H1 (cell line): ENCODE measurements at regions not wholly inside any gene's neighbourhood (a gene's known extent, or its start where the extent isn't known, plus 50 kb on each side); places are given as distances from the start of the nearest gene placed in this dataset.

Experiments used
- CTCF ChIA-PET: fragments of 300-600 bp; sonication (Branson Sonifier 250); formaldehyde crosslinking; loops from one replicate; lab custom pipeline; 2021; ENCODE audit not compliant: partially characterized antibody; lab: Charles Lee
- POLR2A ChIA-PET: fragments of 300-600 bp; sonication (Branson Sonifier 250); formaldehyde crosslinking; loops from one replicate; lab custom pipeline; 2021; ENCODE audit warnings: inconsistent platforms; ENCODE audit not compliant: partially characterized antibody; lab: Charles Lee
- DNase-seq, 2 experiments: peaks; one replicate each; pipeline versions ENCODE4 v3.0.0 to v3.0.0-alpha.2; 2010 to 2022; ENCODE audit warnings: low spot score in 2 of 2, low read depth in 1 of 2, mixed read lengths in 1 of 2
- FAIRE-seq: peaks from 2 replicates; lab custom pipeline; 2011; peaks lifted over from hg19 to GRCh38; lab: Jason Lieb, UNC
- H2AFZ ChIP-seq: 2 replicates; pipeline ENCODE4 v1.8.1; 2012; ENCODE audit warnings: low read length, inconsistent platforms
- H2AK5ac ChIP-seq: 2 replicates; pipeline ENCODE4 v1.6.1; 2013; ENCODE audit warnings: low read depth, low read length
- H2BK120ac ChIP-seq: replicated peaks from 2 replicates; pipeline ENCODE3; 2013; ENCODE audit warnings: low read depth, low read length, inconsistent platforms
- H2BK12ac ChIP-seq: 2 replicates; pipeline ENCODE4 v1.6.1; 2013; ENCODE audit warnings: low read depth, low read length
- H2BK15ac ChIP-seq: 2 replicates; pipeline ENCODE4 v1.6.1; 2013; ENCODE audit warnings: low read length
- H2BK20ac ChIP-seq: 2 replicates; pipeline ENCODE4 v1.6.1; 2013; ENCODE audit warnings: low read length
- H2BK5ac ChIP-seq: 2 replicates; pipeline ENCODE4 v1.6.1; 2013; ENCODE audit warnings: low read depth, low read length
- H3K14ac ChIP-seq: 2 replicates; pipeline ENCODE4 v1.6.1; 2013; ENCODE audit warnings: inconsistent platforms; ENCODE audit not compliant: insufficient read length
- H3K18ac ChIP-seq: 2 replicates; pipeline ENCODE4 v1.6.1; 2013; ENCODE audit warnings: low read length; ENCODE audit errors: extremely low read depth
- H3K23ac ChIP-seq: 2 replicates; pipeline ENCODE4 v1.6.1; 2013; ENCODE audit warnings: inconsistent platforms; ENCODE audit not compliant: insufficient read length
- H3K23me2 ChIP-seq: 2 replicates; pipeline ENCODE4 v1.6.1; 2013; ENCODE audit warnings: low read depth, low read length
- H3K27ac ChIP-seq: 2 replicates; pipeline ENCODE4 v1.6.1; 2011; ENCODE audit warnings: low read depth, low read length, inconsistent platforms
- H3K27me3 ChIP-seq, 4 experiments: replicated peaks in 1 of 4; 1 replicate in 1 of 4; 2 replicates in 3 of 4; pipeline versions ENCODE4 v1.6.1 to v1.8.1; 2011 to 2013; ENCODE audit warnings: low read length in 3 of 4, mild to moderate bottlenecking in 3 of 4, inconsistent platforms in 2 of 4, mixed read lengths in 2 of 4, moderate library complexity in 1 of 4; ENCODE audit not compliant: control insufficient read depth in 3 of 4, insufficient read depth in 3 of 4; ENCODE audit errors: extremely low read depth in 1 of 4
- H3K36me3 ChIP-seq, 4 experiments: 2 replicates each; pipeline versions ENCODE4 v1.6.1 to v1.8.1; 2011 to 2013; ENCODE audit warnings: mild to moderate bottlenecking in 4 of 4, low read length in 3 of 4, moderate library complexity in 2 of 4, control low read depth in 1 of 4, inconsistent platforms in 1 of 4; ENCODE audit not compliant: insufficient read depth in 4 of 4, control insufficient read depth in 2 of 4
- H3K4ac ChIP-seq: replicated peaks from 2 replicates; pipeline ENCODE3; 2013; ENCODE audit warnings: low read length, low read depth, mixed read lengths, inconsistent platforms; ENCODE audit not compliant: insufficient read length
- H3K4me1 ChIP-seq, 4 experiments: replicated peaks in 1 of 4; 1 replicate in 1 of 4; 2 replicates in 3 of 4; pipeline versions ENCODE4 v1.6.1 to v1.8.1; 2011 to 2013; ENCODE audit warnings: low read length in 3 of 4, inconsistent platforms in 2 of 4, mixed read lengths in 1 of 4; ENCODE audit not compliant: insufficient read depth in 4 of 4, control insufficient read depth in 3 of 4
- H3K4me2 ChIP-seq, 2 experiments: 2 replicates each; pipeline versions ENCODE4 v1.6.1 to v1.8.1; 2011 to 2013; ENCODE audit warnings: low read depth in 2 of 2, low read length in 2 of 2, control low read depth in 1 of 2, inconsistent platforms in 1 of 2, mild to moderate bottlenecking in 1 of 2; ENCODE audit not compliant: insufficient read depth in 1 of 2
- H3K4me3 ChIP-seq, 4 experiments: fragments of 200-600, 300-600 bp in 1 of 4; sonication (generic), shearing (Covaris generic), sonication (Bioruptor Twin) in 1 of 4; 2 replicates each; pipeline versions ENCODE4 v1.5.1 to v1.8.1; 2011 to 2016; ENCODE audit warnings: low read length in 4 of 4, low read depth in 3 of 4, control low read depth in 2 of 4, inconsistent platforms in 2 of 4, mild to moderate bottlenecking in 2 of 4, mixed read lengths in 1 of 4, moderate library complexity in 1 of 4; ENCODE audit not compliant: insufficient read depth in 2 of 4; ENCODE audit errors: extremely low read depth in 1 of 4
- H3K56ac ChIP-seq: replicated peaks from 2 replicates; pipeline ENCODE3; 2013; ENCODE audit warnings: low read depth, mild to moderate bottlenecking, mixed read lengths, low read length, inconsistent platforms; ENCODE audit not compliant: insufficient read length
- H3K79me1 ChIP-seq: 2 replicates; pipeline ENCODE4 v1.6.1; 2013; ENCODE audit warnings: low read depth, low read length, control low read depth
- H3K79me2 ChIP-seq, 2 experiments: 2 replicates each; pipeline versions ENCODE4 v1.6.1 to v1.8.1; 2012 to 2013; ENCODE audit warnings: low read length in 2 of 2, mild to moderate bottlenecking in 2 of 2, inconsistent platforms in 1 of 2; ENCODE audit not compliant: insufficient read depth in 2 of 2, control insufficient read depth in 1 of 2
- H3K9ac ChIP-seq, 4 experiments: replicated peaks in 1 of 4; 1 replicate in 1 of 4; 2 replicates in 3 of 4; pipeline versions ENCODE4 v1.6.1 to v1.8.1; 2011 to 2013; ENCODE audit warnings: low read depth in 3 of 4, low read length in 3 of 4, control low read depth in 2 of 4, mild to moderate bottlenecking in 2 of 4, moderate library complexity in 2 of 4, inconsistent platforms in 1 of 4; ENCODE audit errors: extremely low read depth in 1 of 4
- H3K9me3 ChIP-seq, 2 experiments: 2 replicates each; pipeline versions ENCODE4 v1.6.1 to v1.8.1; 2012 to 2013; ENCODE audit warnings: mild to moderate bottlenecking in 2 of 2, moderate library complexity in 2 of 2, control low read depth in 1 of 2, inconsistent platforms in 1 of 2, low read depth in 1 of 2, low read length in 1 of 2, mixed read lengths in 1 of 2; ENCODE audit not compliant: insufficient read depth in 2 of 2
- H4K20me1 ChIP-seq, 2 experiments: replicated peaks in 1 of 2; 2 replicates each; pipeline versions ENCODE3 to v1.8.1; 2011 to 2013; ENCODE audit warnings: inconsistent platforms in 2 of 2, low read length in 2 of 2, mild to moderate bottlenecking in 1 of 2; ENCODE audit not compliant: insufficient read depth in 2 of 2, control insufficient read depth in 1 of 2
- H4K5ac ChIP-seq: 2 replicates; pipeline ENCODE4 v1.6.1; 2013; ENCODE audit warnings: low read length, low read depth, mixed read lengths, inconsistent platforms; ENCODE audit not compliant: insufficient read length
- H4K8ac ChIP-seq: 2 replicates; pipeline ENCODE4 v1.8.0; 2013; ENCODE audit warnings: mild to moderate bottlenecking, moderate library complexity, low read length, inconsistent platforms; ENCODE audit not compliant: insufficient read depth; ENCODE audit errors: extremely low read depth
- H4K91ac ChIP-seq: replicated peaks from 2 replicates; pipeline ENCODE3; 2013; ENCODE audit warnings: low read length, mixed read lengths, inconsistent platforms; ENCODE audit not compliant: insufficient read length
- BCL11A ChIP-seq, 2 experiments: IDR thresholded peaks; one replicate each; pipeline ENCODE4 v1.6.1; 2011; ENCODE audit warnings: low read depth in 2 of 2, low read length in 2 of 2, mild to moderate bottlenecking in 2 of 2
- CBX5 ChIP-seq: fragments of 300-800, 300-1000 bp; sonication (generic); IDR thresholded peaks from 2 replicates; pipeline ENCODE4 v1.7.1; 2016; ENCODE audit warnings: antibody characterized with exemption, low read length, low read depth
- CHD2 ChIP-seq: IDR thresholded peaks from 2 replicates; pipeline ENCODE4 v1.6.1; 2012; ENCODE audit warnings: low read length, improper control_type of control experiment
- HDAC6 ChIP-seq: IDR thresholded peaks from one replicate; pipeline ENCODE4 v1.7.1; 2012; ENCODE audit warnings: low read depth, mild to moderate bottlenecking, inconsistent platforms, low read length, moderate library complexity
- JUN ChIP-seq: IDR thresholded peaks from 2 replicates; pipeline ENCODE4 v1.6.1; 2011; ENCODE audit warnings: low read depth, mild to moderate bottlenecking, improper control_type of control experiment, low read length
- KDM4A ChIP-seq: IDR thresholded peaks from one replicate; pipeline ENCODE4 v1.7.1; 2012; ENCODE audit warnings: low read depth, mild to moderate bottlenecking, moderate library complexity, low read length, inconsistent platforms; ENCODE audit not compliant: severe bottlenecking
- POLR2A ChIP-seq, 2 experiments: IDR thresholded peaks; 1 replicate in 1 of 2; 2 replicates in 1 of 2; pipeline ENCODE4 v1.6.1; 2011; ENCODE audit warnings: low read depth in 2 of 2, low read length in 2 of 2, mild to moderate bottlenecking in 2 of 2; ENCODE audit errors: control extremely low read depth in 1 of 2
- POU5F1 ChIP-seq: IDR thresholded peaks from 2 replicates; pipeline ENCODE4 v1.6.1; 2011; ENCODE audit warnings: low read depth, mild to moderate bottlenecking, low read length, moderate library complexity
- SP2 ChIP-seq: IDR thresholded peaks from 2 replicates; pipeline ENCODE4 v1.6.1; 2012; ENCODE audit warnings: mild to moderate bottlenecking, low read length, inconsistent platforms
- TEAD4 ChIP-seq: IDR thresholded peaks from 2 replicates; pipeline ENCODE4 v1.6.1; 2012; ENCODE audit warnings: low read depth, low read length, inconsistent platforms, mixed read lengths
- USF2 ChIP-seq: IDR thresholded peaks from 2 replicates; pipeline ENCODE4 v1.6.1; 2011; ENCODE audit warnings: low read length, improper control_type of control experiment
- ZNF274 ChIP-seq: IDR thresholded peaks from 2 replicates; pipeline ENCODE4 v1.7.0; 2012; ENCODE audit warnings: low read length, borderline replicate concordance; ENCODE audit errors: extremely low read depth
- WGBS, 2 experiments: shearing (Covaris generic) in 1 of 2; methylation state at CpG; one replicate each; pipeline versions ENCODE4 v1.1.6 to v1.1.7; 2013 to 2015; ENCODE audit warnings: low lambda C conversion rate in 2 of 2, mixed read lengths in 2 of 2, inconsistent platforms in 1 of 2, low coverage in 1 of 2, missing lambda C conversion rate in 1 of 2; ENCODE audit not compliant: insufficient replicate concordance in 2 of 2, insufficient coverage in 1 of 2, insufficient read length in 1 of 2; ENCODE audit errors: extremely low coverage in 1 of 2, missing lambda C conversion rate in 1 of 2; 5-methylcytosine and 5-hydroxymethylcytosine counted together

DNA sequence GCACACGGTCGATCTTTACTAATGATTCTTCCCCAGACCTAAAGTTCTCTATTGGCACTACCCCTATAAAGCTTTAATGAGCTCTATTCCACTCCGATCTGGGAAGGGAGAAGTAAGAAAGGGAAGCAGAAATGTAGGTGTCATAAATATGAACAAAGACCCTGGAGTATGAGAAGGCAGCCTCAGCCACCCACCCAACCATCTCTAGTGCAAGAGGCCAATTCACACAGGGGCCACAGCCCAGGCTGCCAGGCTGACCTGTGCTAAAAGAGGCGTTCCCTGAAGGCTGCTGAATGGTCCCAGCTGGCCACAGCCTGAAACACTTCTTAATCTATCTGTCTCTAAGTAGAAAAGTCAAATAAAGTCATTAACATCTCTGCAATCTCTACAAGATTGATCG is 60.1 kb upstream of the ACTR3 start:
- Histone ChIP-seq H4K91ac (no peak overlapping the region), H2BK20ac (no peak overlapping the region), H3K23ac (no peak overlapping the region), H3K27ac (no peak overlapping the region), H3K79me2 (no peaks in the 10 kb centered on the region), H3K36me3 (no peaks in the 10 kb centered on the region), H3K4me1 (peaks cover 0 to 6% (median 2%) of the 10 kb centered on the region in 4 experiments; a peak in 3 of 7 replicates), H3K79me1 (no peaks in the 10 kb centered on the region), H3K23me2 (peaks cover 2% of the 10 kb centered on the region; the same call in 1 of the 2 replicates), H2BK120ac (no peak overlapping the region), H3K9ac (no peak overlapping the region), H3K56ac (no peak overlapping the region), H3K27me3 (no peaks in the 10 kb centered on the region), H2BK15ac (no peak overlapping the region), H3K18ac (no peak overlapping the region), H4K5ac (no peak overlapping the region), H3K4me2 (no peak overlapping the region), H3K9me3 (no peaks in the 10 kb centered on the region), H2AFZ (no peak overlapping the region), H3K4ac (no peak overlapping the region), H3K4me3 (no peak overlapping the region), H4K20me1 (no peaks in the 10 kb centered on the region), H4K8ac (no peak overlapping the region), H2AK5ac (no peak overlapping the region), H2BK12ac (no peak overlapping the region), H2BK5ac (no peak overlapping the region), H3K14ac (no peak overlapping the region)
- TF ChIP-seq CBX5 (no peak), HDAC6 (no peak), CHD2 (no peak), USF2 (no peak), KDM4A (no peak), SP2 (no peak), BCL11A (IDR thresholded peaks at IDR 0.05; ENCODE audit: low read depth in 2 of 2, low read length in 2 of 2) (no peak), POU5F1 (no peak), ZNF274 (no peak), POLR2A (IDR thresholded peaks at IDR 0.05; ENCODE audit: control extremely low read depth in 1 of 2, low read depth in 2 of 2, low read length in 2 of 2) (no peak), JUN (no peak), TEAD4 (no peak)
- POLR2A ChIA-PET, result interaction anchor here (1.7 kb wide), 1 partner anchor 60 kb away, joined by 8 read pairs; the partner anchor contains the start of gene ACTR3
- CTCF ChIA-PET, result interaction anchor here (0.6 to 1.5 kb wide), 2 partner anchors 8 to 11 kb away, joined by 3 to 5 read pairs; no protein-coding TSS in a partner anchor
- FAIRE-seq, result no peak
- no peak for DNase-seq
- 90% methylated on average over 5 of the region's 5 CpGs; no CpG with 5 or more reads in 1 of the 2 experiments for WGBS, 2 experiments
